ENCODE measurements at regions not wholly inside any gene's neighbourhood (a gene's known extent, or its start where the extent isn't known, plus 50 kb on each side); places are given as distances from the start of the nearest gene placed in this dataset.

- DNase-seq (ENCODE audit: low read depth): no peak
- no peak overlapping the region for H3K4me3 ChIP-seq (replicated peaks; ENCODE audit: low read depth, low read length)
- TF ChIP-seq CTCF (IDR thresholded peaks at IDR 0.05; ENCODE audit: low read length, missing control alignments): no peak
Measured at GRCh38 chr5:8892926-8893325, 652.9 kb downstream of the SEMA5A start.

GRCh38 chr5:8894031-8894430 is 651.8 kb downstream of the SEMA5A start:
- H3K4me3 ChIP-seq (replicated peaks; ENCODE audit: low read depth, low read length): no peak overlapping the region
- DNase-seq (ENCODE audit: low read depth): no peak
- no peak for TF ChIP-seq CTCF (IDR thresholded peaks at IDR 0.05; ENCODE audit: low read length, missing control alignments)

- no peak overlapping the region for H3K4me3 ChIP-seq (replicated peaks; ENCODE audit: low read depth, low read length)
- no peak for DNase-seq (ENCODE audit: low read depth)
- TF ChIP-seq CTCF (IDR thresholded peaks at IDR 0.05; ENCODE audit: low read length, missing control alignments): no peak
Measured at GRCh38 chr5:8895062-8895461, 650.8 kb downstream of the SEMA5A start.

GRCh38 chr5:8895599-8895998 is 650.3 kb downstream of the SEMA5A start:
- no peak for TF ChIP-seq CTCF (IDR thresholded peaks at IDR 0.05; ENCODE audit: low read length, missing control alignments)
- H3K4me3 ChIP-seq (replicated peaks; ENCODE audit: low read depth, low read length): no peak overlapping the region
- no peak for DNase-seq (ENCODE audit: low read depth)

- no peak overlapping the region for H3K4me3 ChIP-seq (replicated peaks; ENCODE audit: low read depth, low read length)
- DNase-seq (ENCODE audit: low read depth): no peak
- no peak for TF ChIP-seq CTCF (IDR thresholded peaks at IDR 0.05; ENCODE audit: low read length, missing control alignments)
Measured at GRCh38 chr5:8897316-8897715, 648.6 kb downstream of the SEMA5A start.

GRCh38 chr5:8905021-8905420 is 640.9 kb downstream of the SEMA5A start:
- no peak for TF ChIP-seq CTCF (IDR thresholded peaks at IDR 0.05; ENCODE audit: low read length, missing control alignments)
- peak; percentile 71 for DNase-seq (ENCODE audit: low read depth)
- H3K4me3 ChIP-seq (replicated peaks; ENCODE audit: low read depth, low read length): no peak overlapping the region

- no peak for TF ChIP-seq CTCF (IDR thresholded peaks at IDR 0.05; ENCODE audit: low read length, missing control alignments)
- DNase-seq (ENCODE audit: low read depth): peak; percentile 23
- H3K4me3 ChIP-seq (replicated peaks; ENCODE audit: low read depth, low read length): no peak overlapping the region
Measured at GRCh38 chr5:8906303-8906967, 639.4 kb downstream of the SEMA5A start.

Measured in fibroblast of pulmonary artery (primary cell).